HEK293T (cell line): ENCODE measurements at regions not wholly inside any gene's neighbourhood (a gene's known extent, or its start where the extent isn't known, plus 50 kb on each side); places are given as distances from the start of the nearest gene placed in this dataset.

ENCODE experiments used
- ARNT ChIP-seq: fragments of 450-650 bp; IDR thresholded peaks from 2 replicates; pipeline ENCODE4 v1.6.1; 2017; ENCODE audit warnings: mild to moderate bottlenecking
- BHLHE40 ChIP-seq: fragments of 450-650 bp; IDR thresholded peaks from 2 replicates; pipeline ENCODE4 v1.6.1; 2016; ENCODE audit warnings: mild to moderate bottlenecking, moderate library complexity, borderline replicate concordance
- FOXA1 ChIP-seq: fragments of 450-650 bp; IDR thresholded peaks from 2 replicates; pipeline ENCODE4 v1.6.1; 2016; ENCODE audit warnings: mild to moderate bottlenecking
- FOXM1 ChIP-seq: fragments of 450-650 bp; IDR thresholded peaks from 2 replicates; pipeline ENCODE4 v1.6.1; 2017; ENCODE audit warnings: mild to moderate bottlenecking, borderline replicate concordance
- L3MBTL2 ChIP-seq: fragments of 450-650 bp; conservative IDR thresholded peaks from 2 replicates; pipeline ENCODE4 v1.6.1; 2016; ENCODE audit warnings: mild to moderate bottlenecking
- NFRKB ChIP-seq: fragments of 450-650 bp; IDR thresholded peaks from 2 replicates; pipeline ENCODE4 v1.6.1; 2016; ENCODE audit warnings: mild to moderate bottlenecking, moderate library complexity
- SP1 ChIP-seq: fragments of 450-650 bp; IDR thresholded peaks from 2 replicates; pipeline ENCODE4 v1.6.1; 2017
- SUZ12 ChIP-seq: fragments of 450-650 bp; IDR thresholded peaks from 2 replicates; pipeline ENCODE4 v1.6.1; 2016; ENCODE audit warnings: mild to moderate bottlenecking

DNA sequence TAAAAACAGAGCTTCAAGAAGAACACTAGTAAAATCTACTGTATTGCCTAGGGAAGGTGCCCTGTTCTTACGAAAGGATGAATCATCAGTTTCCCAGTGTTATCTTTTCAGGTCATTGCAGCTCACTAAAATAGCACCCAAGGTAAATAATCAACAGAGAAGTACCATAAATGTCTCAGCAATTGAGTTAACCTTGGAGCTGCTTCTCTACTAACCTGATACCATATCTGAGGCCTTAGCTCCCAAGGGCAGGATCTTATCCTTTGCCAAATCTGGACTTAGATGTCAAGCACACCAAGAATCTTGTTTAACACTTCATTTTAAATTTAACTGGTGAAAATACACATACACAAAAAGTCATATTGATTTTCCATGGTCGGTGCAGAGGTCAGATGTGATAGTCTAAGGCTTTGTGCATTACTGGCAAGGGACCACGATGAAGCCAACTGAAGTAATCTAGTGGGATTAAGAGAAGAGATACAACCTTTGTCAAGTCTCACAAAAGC, 81.5 kb downstream of the EDN1 start:
- TF ChIP-seq SUZ12 (no peak), L3MBTL2 (no peak), NFRKB (no peak), FOXM1 (no peak), BHLHE40 (no peak), FOXA1 (no peak), ARNT (no peak), SP1 (no peak)
